ENCODE measurements at regions not wholly inside any gene's neighbourhood (a gene's known extent, or its start where the extent isn't known, plus 50 kb on each side); places are given as distances from the start of the nearest gene placed in this dataset.

DNA sequence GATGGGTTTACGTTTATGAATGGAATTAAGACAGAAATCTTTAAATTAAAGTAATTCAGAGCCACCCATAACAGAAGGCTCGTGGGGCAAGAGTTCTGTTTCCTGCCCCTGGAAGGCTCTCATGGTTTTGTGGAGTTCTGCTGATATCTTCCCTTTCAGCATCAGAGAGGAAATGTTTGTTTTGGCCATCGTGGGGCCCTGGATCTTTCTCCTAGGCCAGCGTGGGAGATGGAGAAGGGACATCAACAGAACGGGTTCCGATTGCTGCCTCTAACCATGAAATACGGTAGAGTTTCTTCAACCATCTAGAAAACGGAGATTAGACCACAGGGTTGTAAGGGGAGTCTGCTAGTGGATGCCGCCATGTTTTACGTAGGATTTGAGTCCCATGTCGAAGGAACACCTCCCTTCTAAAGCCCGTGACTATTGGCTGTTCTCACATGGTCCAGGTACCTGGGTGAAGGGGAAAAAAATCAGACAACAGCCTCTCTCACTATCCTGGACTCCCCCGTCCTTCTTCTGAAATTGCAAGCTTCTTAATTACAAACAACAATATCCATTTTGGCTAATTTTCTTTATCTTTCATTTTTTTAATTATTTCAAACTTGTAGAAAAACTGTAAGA lies 169.1 kb upstream of the CELF2 start:
- TF ChIP-seq, protein P1, sequence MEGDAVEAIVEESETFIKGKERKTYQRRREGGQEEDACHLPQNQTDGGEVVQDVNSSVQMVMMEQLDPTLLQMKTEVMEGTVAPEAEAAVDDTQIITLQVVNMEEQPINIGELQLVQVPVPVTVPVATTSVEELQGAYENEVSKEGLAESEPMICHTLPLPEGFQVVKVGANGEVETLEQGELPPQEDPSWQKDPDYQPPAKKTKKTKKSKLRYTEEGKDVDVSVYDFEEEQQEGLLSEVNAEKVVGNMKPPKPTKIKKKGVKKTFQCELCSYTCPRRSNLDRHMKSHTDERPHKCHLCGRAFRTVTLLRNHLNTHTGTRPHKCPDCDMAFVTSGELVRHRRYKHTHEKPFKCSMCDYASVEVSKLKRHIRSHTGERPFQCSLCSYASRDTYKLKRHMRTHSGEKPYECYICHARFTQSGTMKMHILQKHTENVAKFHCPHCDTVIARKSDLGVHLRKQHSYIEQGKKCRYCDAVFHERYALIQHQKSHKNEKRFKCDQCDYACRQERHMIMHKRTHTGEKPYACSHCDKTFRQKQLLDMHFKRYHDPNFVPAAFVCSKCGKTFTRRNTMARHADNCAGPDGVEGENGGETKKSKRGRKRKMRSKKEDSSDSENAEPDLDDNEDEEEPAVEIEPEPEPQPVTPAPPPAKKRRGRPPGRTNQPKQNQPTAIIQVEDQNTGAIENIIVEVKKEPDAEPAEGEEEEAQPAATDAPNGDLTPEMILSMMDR (IDR thresholded peaks at IDR 0.05), result no peak
- Histone ChIP-seq H3K27ac (no peak overlapping the region), H3K9me3 (no peaks in the 10 kb centered on the region), H3K27me3 (no peaks in the 10 kb centered on the region), H3K36me3 (no peaks in the 10 kb centered on the region), H3K4me3 (no peak overlapping the region), H3K4me1 (no peaks in the 10 kb centered on the region)
- intact Hi-C loops (cut with DNase I), result no loop called here
- no peak for ATAC-seq
- DNase-seq, result no peak

DNA sequence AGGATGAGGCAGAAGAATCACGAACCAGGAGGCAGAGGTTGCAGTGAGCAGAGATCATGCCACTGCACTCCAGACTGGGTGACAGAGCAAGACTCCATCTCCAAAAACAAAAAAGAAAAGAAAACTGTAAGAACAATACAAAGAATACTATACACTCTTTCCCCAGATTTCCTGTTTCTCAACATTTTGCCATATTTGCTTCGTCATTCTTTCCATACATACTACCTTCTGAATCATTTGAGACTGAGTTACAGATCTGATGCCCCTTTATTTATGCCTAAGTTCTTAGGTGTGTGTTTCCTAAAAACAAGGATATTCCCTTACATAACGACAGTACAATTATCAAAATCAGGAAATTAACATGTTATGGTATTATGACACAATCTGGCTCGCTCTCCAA lies 168.4 kb upstream of the CELF2 start:
- Histone ChIP-seq H3K4me1 (no peaks in the 10 kb centered on the region), H3K27me3 (no peaks in the 10 kb centered on the region), H3K4me3 (no peak overlapping the region), H3K36me3 (no peaks in the 10 kb centered on the region), H3K9me3 (no peaks in the 10 kb centered on the region), H3K27ac (no peak overlapping the region)
- no peak for ATAC-seq
- DNase-seq, result no peak
- TF ChIP-seq, protein P1 (IDR thresholded peaks at IDR 0.05), result no peak
- intact Hi-C loops (cut with DNase I), result no loop called here

DNA sequence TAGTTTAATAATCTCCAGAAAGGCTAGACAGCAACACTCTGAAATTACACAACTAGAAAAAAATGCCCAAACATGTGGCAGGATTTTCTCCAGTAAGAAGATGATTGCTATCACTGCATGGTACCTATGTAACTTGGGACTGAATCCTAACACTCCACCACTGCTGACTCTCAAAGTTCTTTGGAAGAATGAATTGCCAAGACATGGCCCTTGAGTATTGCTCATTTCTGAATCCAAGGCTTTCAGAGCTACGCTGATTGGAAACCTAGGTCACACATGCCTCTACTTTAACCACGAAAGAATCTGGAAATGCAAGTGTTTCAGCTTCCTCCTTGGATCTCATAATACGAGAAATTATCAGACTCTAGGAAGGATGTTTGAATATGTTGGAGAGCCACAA lies 167.5 kb upstream of the CELF2 start:
- Histone ChIP-seq H3K4me1 (no peaks in the 10 kb centered on the region), H3K27ac (no peak overlapping the region), H3K36me3 (no peaks in the 10 kb centered on the region), H3K27me3 (no peaks in the 10 kb centered on the region), H3K4me3 (no peak overlapping the region), H3K9me3 (no peaks in the 10 kb centered on the region)
- no peak for ATAC-seq
- DNase-seq, result no peak
- TF ChIP-seq, protein P1 (IDR thresholded peaks at IDR 0.05), result no peak
- intact Hi-C loops (cut with DNase I), result no loop called here

DNA sequence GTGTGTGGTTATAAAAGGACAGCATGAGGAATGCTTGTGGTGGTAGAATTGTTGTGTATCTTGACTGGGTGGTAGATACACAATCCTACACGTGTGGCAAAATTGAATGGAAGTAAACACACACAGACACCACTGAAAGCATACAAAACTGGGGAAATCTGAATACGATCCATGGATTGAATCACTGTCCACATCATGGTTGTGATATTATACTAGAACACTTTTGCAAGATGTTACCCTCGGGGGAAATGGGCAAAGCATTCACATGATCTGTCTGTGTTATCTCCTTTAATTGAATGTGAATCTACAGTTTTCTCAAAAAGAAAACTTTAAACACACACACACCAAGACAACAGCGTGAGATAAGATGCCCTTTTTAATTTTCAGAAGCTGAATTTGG lies 165.2 kb upstream of the CELF2 start:
- intact Hi-C loops (cut with DNase I), result no loop called here
- Histone ChIP-seq H3K9me3 (no peaks in the 10 kb centered on the region), H3K27me3 (no peaks in the 10 kb centered on the region), H3K4me1 (no peaks in the 10 kb centered on the region), H3K36me3 (no peaks in the 10 kb centered on the region), H3K4me3 (no peak overlapping the region), H3K27ac (no peak overlapping the region)
- TF ChIP-seq, protein P1 (IDR thresholded peaks at IDR 0.05), result no peak
- DNase-seq, result no peak
- no peak for ATAC-seq

DNA sequence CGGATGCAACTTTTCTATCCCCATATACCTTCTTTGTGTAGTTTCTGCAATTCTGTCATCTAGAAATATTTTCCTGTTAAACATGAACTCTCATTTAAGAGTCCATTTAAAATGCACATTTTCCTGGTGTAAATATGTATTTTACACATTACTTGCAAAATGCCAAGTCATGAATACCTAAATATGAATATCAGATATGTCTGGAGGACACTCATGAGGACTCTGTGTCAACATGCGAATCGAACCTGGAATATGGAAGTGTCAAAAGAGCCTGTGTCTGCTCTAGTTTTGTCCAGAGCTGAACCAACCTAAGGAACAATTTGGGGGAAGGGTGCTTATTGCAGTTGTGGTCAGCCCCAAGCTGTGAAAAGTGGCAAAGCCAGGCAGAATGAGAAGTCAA lies 163.7 kb upstream of the CELF2 start:
- intact Hi-C loops (cut with DNase I), result no loop called here
- no peak for ATAC-seq
- H3K27ac ChIP-seq, result no peak overlapping the region
- no peaks in the 10 kb centered on the region for H3K27me3 ChIP-seq
- no peaks in the 10 kb centered on the region for H3K36me3 ChIP-seq
- H3K4me1 ChIP-seq, result no peaks in the 10 kb centered on the region
- no peaks in the 10 kb centered on the region for H3K9me3 ChIP-seq
- H3K4me3 ChIP-seq, result no peak overlapping the region
- no peak for DNase-seq
- TF ChIP-seq, protein P1 (IDR thresholded peaks at IDR 0.05), result no peak

DNA sequence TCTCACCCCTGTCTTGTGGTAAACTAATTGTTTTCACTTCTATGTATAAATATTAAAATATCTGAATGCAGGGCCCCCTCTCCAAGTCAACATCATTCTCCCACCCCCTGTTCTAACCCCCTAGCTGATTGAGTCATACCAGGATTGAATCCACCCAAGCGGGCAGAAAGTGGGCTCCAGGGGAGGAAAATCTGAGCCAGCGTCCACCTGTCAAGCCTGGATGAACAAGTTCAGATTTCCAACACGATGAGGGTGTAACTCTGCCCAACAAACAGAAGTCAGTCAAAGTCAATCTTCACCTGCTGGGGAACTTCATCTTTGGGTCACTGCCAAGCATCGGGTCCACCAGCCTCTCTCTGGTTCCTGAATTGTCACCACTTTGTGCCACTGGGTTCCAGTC lies 162.9 kb upstream of the CELF2 start:
- Histone ChIP-seq H3K9me3 (no peaks in the 10 kb centered on the region), H3K4me3 (no peak overlapping the region), H3K4me1 (no peaks in the 10 kb centered on the region), H3K36me3 (no peaks in the 10 kb centered on the region), H3K27me3 (no peaks in the 10 kb centered on the region), H3K27ac (no peak overlapping the region)
- TF ChIP-seq, protein P1 (IDR thresholded peaks at IDR 0.05), result no peak
- no peak for DNase-seq
- intact Hi-C loops (cut with DNase I), result no loop called here
- ATAC-seq, result no peak
